Endothelial cell of umbilical vein (primary cell): ENCODE measurements at regions not wholly inside any gene's neighbourhood (a gene's known extent, or its start where the extent isn't known, plus 50 kb on each side); places are given as distances from the start of the nearest gene placed in this dataset.

Experiments
- BruUV-seq: library from RNA; stranded (reverse); fragments of 400-500 nt; replicated peaks from 2 replicates; lab custom pipeline; 2021; lab: Mats Ljungman, UMichigan
- CTCF ChIA-PET: fragments of 300-600, 350-600 bp; sonication (Branson Sonifier 250); formaldehyde crosslinking; loops from one replicate; lab custom pipeline; 2021; ENCODE audit warnings: antibody characterized with exemption, inconsistent platforms; lab: Charles Lee
- POLR2A ChIA-PET: fragments of 300-600, 350-600 bp; sonication (Branson Sonifier 250); formaldehyde crosslinking; loops from one replicate; lab custom pipeline; 2021; ENCODE audit warnings: antibody characterized with exemption, inconsistent platforms; lab: Charles Lee
- DNase-seq: peaks from one replicate; pipeline ENCODE4 v3.0.0-alpha.2; 2011; ENCODE audit warnings: low read depth, low spot score
- FAIRE-seq: peaks from 2 replicates; lab custom pipeline; 2011; peaks lifted over from hg19 to GRCh38; lab: Jason Lieb, UNC
- H2AFZ ChIP-seq: 2 replicates; pipeline ENCODE4 v1.6.0; 2012; ENCODE audit warnings: low read depth, low read length, control low read depth, inconsistent platforms
- H3K27ac ChIP-seq: 2 replicates; pipeline ENCODE4 v1.5.1; 2011; ENCODE audit warnings: low read depth, mild to moderate bottlenecking, control low read depth, low read length, moderate library complexity; ENCODE audit not compliant: insufficient read depth
- H3K27me3 ChIP-seq, 2 experiments: 2 replicates each; pipeline versions ENCODE4 v1.6.0 to v1.6.1; 2011; ENCODE audit warnings: low read length in 2 of 2, mixed read lengths in 1 of 2; ENCODE audit not compliant: control insufficient read depth in 2 of 2, insufficient read depth in 2 of 2
- H3K36me3 ChIP-seq, 2 experiments: 2 replicates in 1 of 2; 3 replicates in 1 of 2; pipeline ENCODE4 v1.5.1; 2011; ENCODE audit warnings: low read length in 2 of 2, mild to moderate bottlenecking in 1 of 2, moderate library complexity in 1 of 2; ENCODE audit not compliant: control insufficient read depth in 2 of 2, insufficient read depth in 2 of 2; ENCODE audit errors: extremely low read depth in 1 of 2
- H3K4me1 ChIP-seq: 3 replicates; pipeline ENCODE4 v1.5.1; 2011; ENCODE audit warnings: mild to moderate bottlenecking, low read length; ENCODE audit not compliant: control insufficient read depth, insufficient read depth; ENCODE audit errors: extremely low read depth
- H3K4me2 ChIP-seq: 2 replicates; pipeline ENCODE4 v1.6.1; 2011; ENCODE audit warnings: low read length, control low read depth, mixed read lengths; ENCODE audit not compliant: insufficient read depth
- H3K4me3 ChIP-seq, 3 experiments: fragments of 200-600 bp in 1 of 3; sonication (generic), shearing (Covaris generic) in 1 of 3; replicated peaks in 1 of 3; 2 replicates each; pipeline ENCODE4 v1.5.1; 2011 to 2016; ENCODE audit warnings: control low read depth in 3 of 3, low read length in 3 of 3, mild to moderate bottlenecking in 2 of 3, inconsistent platforms in 1 of 3, low read depth in 1 of 3, moderate library complexity in 1 of 3; ENCODE audit not compliant: insufficient read depth in 1 of 3
- H3K79me2 ChIP-seq: 2 replicates; pipeline ENCODE4 v1.6.0; 2012; ENCODE audit warnings: low read length, inconsistent platforms; ENCODE audit not compliant: control insufficient read depth, insufficient read depth
- H3K9ac ChIP-seq: replicated peaks from 2 replicates; pipeline ENCODE3; 2011; ENCODE audit warnings: low read length, control low read depth; ENCODE audit not compliant: insufficient read depth; ENCODE audit errors: extremely low read depth
- H3K9me1 ChIP-seq: replicated peaks from 3 replicates; pipeline ENCODE4 v1.6.0; 2011; ENCODE audit warnings: mild to moderate bottlenecking, low read length; ENCODE audit not compliant: control insufficient read depth, insufficient read depth; ENCODE audit errors: extremely low read depth
- H3K9me3 ChIP-seq: replicated peaks from 2 replicates; pipeline ENCODE4 v1.5.1; 2012; ENCODE audit warnings: low read length, inconsistent platforms; ENCODE audit not compliant: control insufficient read depth, insufficient read depth
- H4K20me1 ChIP-seq: replicated peaks from 2 replicates; pipeline ENCODE3; 2011; ENCODE audit warnings: mild to moderate bottlenecking, low read length; ENCODE audit not compliant: control insufficient read depth, insufficient read depth; ENCODE audit errors: extremely low read depth
- CTCF ChIP-seq, 2 donors: IDR thresholded peaks; 1 replicate in 1 of 2; 2 replicates in 1 of 2; pipeline ENCODE4 v1.5.1; 2011; ENCODE audit warnings: low read length in 2 of 2, mild to moderate bottlenecking in 2 of 2, moderate library complexity in 2 of 2, control low read depth in 1 of 2, inconsistent platforms in 1 of 2, low read depth in 1 of 2; ENCODE audit not compliant: insufficient read depth in 1 of 2; ENCODE audit errors: extremely low read depth in 1 of 2
- EZH2 ChIP-seq: IDR thresholded peaks from 2 replicates; pipeline ENCODE4 v1.6.1; 2012; ENCODE audit warnings: borderline replicate concordance, low read depth, mild to moderate bottlenecking, moderate library complexity, low read length, inconsistent platforms; ENCODE audit not compliant: severe bottlenecking
- FOS ChIP-seq: IDR thresholded peaks from 2 replicates; pipeline ENCODE4 v1.6.1; 2011; ENCODE audit warnings: mild to moderate bottlenecking, low read length, moderate library complexity, borderline replicate concordance; ENCODE audit not compliant: insufficient read depth
- GATA2 ChIP-seq: IDR thresholded peaks from 2 replicates; pipeline ENCODE4 v1.7.0; 2011; ENCODE audit warnings: low read depth, mild to moderate bottlenecking, moderate library complexity, mixed read lengths, low read length; ENCODE audit not compliant: insufficient read length, insufficient read depth
- JUN ChIP-seq: IDR thresholded peaks from 2 replicates; pipeline ENCODE4 v1.6.1; 2011; ENCODE audit warnings: borderline replicate concordance, low read depth; ENCODE audit not compliant: insufficient read length, insufficient read depth
- MAX ChIP-seq: IDR thresholded peaks from 2 replicates; pipeline ENCODE4 v1.6.1; 2011; ENCODE audit not compliant: insufficient read depth, insufficient read length
- MYC ChIP-seq: IDR thresholded peaks from one replicate; pipeline ENCODE4 v1.6.1; 2011; ENCODE audit warnings: mild to moderate bottlenecking, low read depth, low read length
- POLR2A ChIP-seq: IDR thresholded peaks from 2 replicates; pipeline ENCODE4 v1.6.1; 2012; ENCODE audit warnings: low read depth, mild to moderate bottlenecking, control low read depth, low read length
- POLR2AphosphoS5 ChIP-seq: IDR thresholded peaks from 2 replicates; pipeline ENCODE4 v1.6.1; 2012; ENCODE audit warnings: low read depth, mild to moderate bottlenecking, control low read depth, low read length, moderate library complexity; ENCODE audit not compliant: insufficient read depth
- dilution Hi-C: fragments of 300-500 bp; cut with MboI; formaldehyde crosslinking; loops from one replicate; pipeline ENCODE4 v1.15.0; 2019; ENCODE audit warnings: low sequenced_read_pairs; ENCODE audit not compliant: extremely low pct_ligation_motif_present
- intact Hi-C: fragments of 100-400 bp; cut with micrococcal nuclease; formaldehyde crosslinking; loops from one replicate; pipeline ENCODE4 v1.10.0; 2022

DNA sequence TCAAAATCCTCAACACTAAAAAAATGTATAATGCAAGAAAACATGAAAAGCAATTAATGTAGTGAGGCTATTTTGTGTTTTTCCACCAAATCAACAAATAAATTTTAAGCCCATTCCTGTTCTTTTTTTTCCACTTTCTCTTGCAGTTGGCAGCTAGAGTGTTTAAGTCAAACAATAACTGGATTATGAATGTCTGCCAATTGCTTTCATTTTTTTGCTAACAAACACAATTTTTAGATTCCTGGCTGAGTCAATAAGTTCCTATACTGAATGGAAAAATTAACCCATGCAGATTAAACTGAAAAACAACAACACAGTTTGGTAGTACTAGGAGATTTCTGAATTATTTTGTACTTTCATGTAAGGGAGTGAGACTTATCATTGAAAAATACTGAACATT is 232.4 kb downstream of the SLITRK5 start:
- intact Hi-C loops (no loop called here), dilution Hi-C loops (no loop called here)
- H3K4me3 ChIP-seq, result no peak overlapping the region
- BruUV-seq, result no TSS peak
- DNase-seq, result no peak
- ChIA-PET POLR2A (no interaction called here), CTCF (no interaction called here)
- no peaks in the 10 kb centered on the region for H3K4me1 ChIP-seq
- no peaks in the 10 kb centered on the region for H3K79me2 ChIP-seq
- no peaks in the 10 kb centered on the region for H3K27me3 ChIP-seq
- no peaks in the 10 kb centered on the region for H3K36me3 ChIP-seq
- no peaks in the 10 kb centered on the region for H3K9me3 ChIP-seq
- no peak overlapping the region for H3K27ac ChIP-seq
- no peaks in the 10 kb centered on the region for H4K20me1 ChIP-seq
- TF ChIP-seq CTCF (IDR thresholded peaks at IDR 0.05; ENCODE audit: extremely low read depth in 1 of 2, insufficient read depth in 1 of 2, low read depth in 1 of 2, low read length in 2 of 2), result no peak
- no peak for TF ChIP-seq POLR2AphosphoS5
- no peak for TF ChIP-seq MAX
- TF ChIP-seq POLR2A, result no peak
- no peak overlapping the region for H3K9ac ChIP-seq
- no peak overlapping the region for H3K4me2 ChIP-seq
- no peak for FAIRE-seq
- no peaks in the 10 kb centered on the region for H3K9me1 ChIP-seq
- H2AFZ ChIP-seq, result no peak overlapping the region

GRCh38 chr13:87906411-87906810 is 235.2 kb downstream of the SLITRK5 start:
- no peak overlapping the region for H3K4me2 ChIP-seq
- ChIA-PET POLR2A (no interaction called here), CTCF (interaction anchor here (0.6 kb wide), 1 partner anchor 1158 kb away, joined by 3 read pairs; no protein-coding TSS in a partner anchor)
- H3K4me3 ChIP-seq, result no peak overlapping the region
- H2AFZ ChIP-seq, result no peak overlapping the region
- TF ChIP-seq FOS (no peak), MAX (no peak), POLR2A (no peak), GATA2 (no peak), CTCF (IDR thresholded peaks at IDR 0.05; ENCODE audit: extremely low read depth in 1 of 2, insufficient read depth in 1 of 2, low read depth in 1 of 2, low read length in 2 of 2) (no peak), JUN (no peak), EZH2 (no peak), MYC (no peak), POLR2AphosphoS5 (no peak)
- no peaks in the 10 kb centered on the region for H3K27me3 ChIP-seq
- H4K20me1 ChIP-seq, result no peaks in the 10 kb centered on the region
- H3K4me1 ChIP-seq, result no peaks in the 10 kb centered on the region
- H3K9me3 ChIP-seq, result no peaks in the 10 kb centered on the region
- intact Hi-C loops, result no loop called here
- no TSS peak for BruUV-seq
- H3K9ac ChIP-seq, result no peak overlapping the region
- no peak overlapping the region for H3K27ac ChIP-seq
- no peaks in the 10 kb centered on the region for H3K9me1 ChIP-seq
- no peak for FAIRE-seq
- dilution Hi-C loops, result no loop called here
- H3K36me3 ChIP-seq, result no peaks in the 10 kb centered on the region
- DNase-seq, result no peak
- H3K79me2 ChIP-seq, result no peaks in the 10 kb centered on the region
